Keratinocyte (primary cell): ENCODE measurements at regions not wholly inside any gene's neighbourhood (a gene's known extent, or its start where the extent isn't known, plus 50 kb on each side); places are given as distances from the start of the nearest gene placed in this dataset.

Source experiments
- DNase-seq: peaks from one replicate; pipeline ENCODE4 v3.0.0-alpha.2; 2011; ENCODE audit warnings: low read depth, missing footprints, low spot score
- FAIRE-seq: peaks from 2 replicates; lab custom pipeline; 2011; peaks lifted over from hg19 to GRCh38; lab: Jason Lieb, UNC
- H2AFZ ChIP-seq: 2 replicates; pipeline ENCODE4 v1.6.0; 2012; ENCODE audit warnings: low read length, control low read depth, inconsistent platforms; ENCODE audit not compliant: control insufficient read depth
- H3K27ac ChIP-seq: 2 replicates; pipeline ENCODE4 v1.5.1; 2011; ENCODE audit warnings: low read length; ENCODE audit not compliant: control insufficient read depth, insufficient read depth
- H3K27me3 ChIP-seq: 3 replicates; pipeline ENCODE4 v1.6.0; 2011; ENCODE audit warnings: low read length; ENCODE audit not compliant: control insufficient read depth, insufficient read depth; ENCODE audit errors: extremely low read depth
- H3K36me3 ChIP-seq, 2 experiments: 2 replicates in 1 of 2; 3 replicates in 1 of 2; pipeline ENCODE4 v1.5.1; 2011; ENCODE audit warnings: low read length in 2 of 2, mild to moderate bottlenecking in 1 of 2; ENCODE audit not compliant: control insufficient read depth in 2 of 2, insufficient read depth in 2 of 2; ENCODE audit errors: extremely low read depth in 1 of 2
- H3K4me1 ChIP-seq: 3 replicates; pipeline ENCODE4 v1.5.1; 2011; ENCODE audit warnings: low read length; ENCODE audit not compliant: control insufficient read depth, insufficient read depth; ENCODE audit errors: extremely low read depth
- H3K4me2 ChIP-seq: 3 replicates; pipeline ENCODE4 v1.6.0; 2011; ENCODE audit warnings: low read depth, low read length; ENCODE audit not compliant: control insufficient read depth, insufficient read depth; ENCODE audit errors: extremely low read depth
- H3K4me3 ChIP-seq, 3 experiments: fragments of 200-600 bp in 1 of 3; sonication (generic) in 1 of 3; 2 replicates in 2 of 3; 3 replicates in 1 of 3; pipeline ENCODE4 v1.5.1; 2011 to 2016; ENCODE audit warnings: low read length in 3 of 3, mild to moderate bottlenecking in 3 of 3, control low read depth in 2 of 3, inconsistent platforms in 1 of 3, low read depth in 1 of 3, mixed read lengths in 1 of 3, mixed run types in 1 of 3, moderate library complexity in 1 of 3; ENCODE audit not compliant: control insufficient read depth in 2 of 3, insufficient read depth in 2 of 3; ENCODE audit errors: extremely low read depth in 1 of 3
- H3K79me2 ChIP-seq: 2 replicates; pipeline ENCODE4 v1.6.0; 2012; ENCODE audit warnings: low read length; ENCODE audit not compliant: control insufficient read depth, insufficient read depth
- H3K9ac ChIP-seq: 3 replicates; pipeline ENCODE4 v1.6.0; 2011; ENCODE audit warnings: low read length; ENCODE audit not compliant: control insufficient read depth, insufficient read depth; ENCODE audit errors: extremely low read depth
- H3K9me1 ChIP-seq: 3 replicates; pipeline ENCODE4 v1.6.0; 2011; ENCODE audit warnings: low read length; ENCODE audit not compliant: control insufficient read depth, insufficient read depth; ENCODE audit errors: extremely low read depth
- H3K9me3 ChIP-seq: 2 replicates; pipeline ENCODE4 v1.5.1; 2012; ENCODE audit warnings: low read depth, low read length; ENCODE audit not compliant: control insufficient read depth
- H4K20me1 ChIP-seq: 3 replicates; pipeline ENCODE4 v1.6.0; 2011; ENCODE audit warnings: low read length; ENCODE audit not compliant: control insufficient read depth, insufficient read depth; ENCODE audit errors: extremely low read depth
- EZH2 ChIP-seq: IDR thresholded peaks from one replicate; pipeline ENCODE4 v1.6.1; 2012; ENCODE audit warnings: inconsistent platforms, mild to moderate bottlenecking, low read length, moderate library complexity
- dilution Hi-C: fragments of 300-500 bp; cut with MboI; formaldehyde crosslinking; loops from one replicate; pipeline ENCODE4 v1.7.0; 2020; ENCODE audit warnings: low sequenced_read_pairs; ENCODE audit not compliant: extremely low pct_ligation_motif_present
- TF ChIP-seq, protein P1 (sequence below), 3 experiments: IDR thresholded peaks in 1 of 3; conservative IDR thresholded peaks in 1 of 3; optimal IDR thresholded peaks in 1 of 3; 2 replicates in 2 of 3; 3 replicates in 1 of 3; pipeline versions ENCODE3 to v1.5.1; 2011; ENCODE audit warnings: low read length in 3 of 3, mild to moderate bottlenecking in 3 of 3, moderate library complexity in 2 of 3, control low read depth in 1 of 3, inconsistent platforms in 1 of 3; ENCODE audit not compliant: insufficient read depth in 2 of 3; ENCODE audit errors: extremely low read depth in 1 of 3

DNA sequence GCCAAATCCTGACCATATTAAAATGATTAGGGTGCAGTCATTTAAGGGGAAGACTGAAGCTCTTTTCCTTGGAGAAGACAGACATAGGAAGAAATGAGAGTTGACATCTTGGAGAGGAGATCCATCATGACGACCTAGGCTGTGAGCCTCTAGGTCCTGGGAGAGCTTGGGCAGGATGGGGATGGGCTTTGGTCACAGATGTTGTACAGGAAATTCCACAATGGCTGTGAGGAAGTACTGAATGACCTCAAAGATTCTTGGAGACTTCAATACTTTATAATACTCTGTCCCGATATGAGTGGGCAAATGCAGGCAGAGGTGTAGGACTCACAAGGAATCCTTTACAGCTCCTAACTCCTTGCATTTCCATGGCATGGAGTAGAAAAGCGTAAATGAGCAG, 204.9 kb upstream of the FRMD6 start:
- dilution Hi-C loops: no loop called here
- no peak for FAIRE-seq
- TF ChIP-seq, protein P1, sequence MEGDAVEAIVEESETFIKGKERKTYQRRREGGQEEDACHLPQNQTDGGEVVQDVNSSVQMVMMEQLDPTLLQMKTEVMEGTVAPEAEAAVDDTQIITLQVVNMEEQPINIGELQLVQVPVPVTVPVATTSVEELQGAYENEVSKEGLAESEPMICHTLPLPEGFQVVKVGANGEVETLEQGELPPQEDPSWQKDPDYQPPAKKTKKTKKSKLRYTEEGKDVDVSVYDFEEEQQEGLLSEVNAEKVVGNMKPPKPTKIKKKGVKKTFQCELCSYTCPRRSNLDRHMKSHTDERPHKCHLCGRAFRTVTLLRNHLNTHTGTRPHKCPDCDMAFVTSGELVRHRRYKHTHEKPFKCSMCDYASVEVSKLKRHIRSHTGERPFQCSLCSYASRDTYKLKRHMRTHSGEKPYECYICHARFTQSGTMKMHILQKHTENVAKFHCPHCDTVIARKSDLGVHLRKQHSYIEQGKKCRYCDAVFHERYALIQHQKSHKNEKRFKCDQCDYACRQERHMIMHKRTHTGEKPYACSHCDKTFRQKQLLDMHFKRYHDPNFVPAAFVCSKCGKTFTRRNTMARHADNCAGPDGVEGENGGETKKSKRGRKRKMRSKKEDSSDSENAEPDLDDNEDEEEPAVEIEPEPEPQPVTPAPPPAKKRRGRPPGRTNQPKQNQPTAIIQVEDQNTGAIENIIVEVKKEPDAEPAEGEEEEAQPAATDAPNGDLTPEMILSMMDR (optimal IDR thresholded peaks at IDR 0.05 in 1 of 3, IDR thresholded peaks at IDR 0.05 in 1 of 3, conservative IDR thresholded peaks at IDR 0.05 in 1 of 3; ENCODE audit: extremely low read depth in 1 of 3, insufficient read depth in 2 of 3, low read length in 3 of 3): no peak
- no peak for TF ChIP-seq EZH2

DNA sequence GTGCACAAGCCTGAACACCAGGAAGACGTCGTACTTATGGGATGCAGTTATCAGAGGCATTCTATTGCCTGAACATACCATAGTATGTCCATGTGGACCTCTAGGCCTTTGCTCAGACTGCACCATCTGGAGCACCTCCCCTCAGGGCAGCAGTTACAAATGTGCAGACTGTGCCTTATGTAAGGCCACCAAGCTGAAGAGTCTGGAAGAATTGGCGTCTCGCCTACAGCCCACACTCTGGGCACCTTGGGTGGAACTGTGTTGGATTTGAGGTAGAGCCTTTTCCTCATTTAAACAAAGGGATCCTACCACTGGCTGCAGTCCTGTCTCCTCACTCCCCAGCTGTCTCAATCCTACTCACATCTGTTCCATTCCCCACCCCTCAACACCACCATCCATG, 204.3 kb upstream of the FRMD6 start:
- H3K9me3 ChIP-seq: no peaks in the 10 kb centered on the region
- H3K9me1 ChIP-seq: no peaks in the 10 kb centered on the region
- peaks cover 36% of the 10 kb centered on the region for H3K4me1 ChIP-seq
- H3K27me3 ChIP-seq: no peaks in the 10 kb centered on the region
- H4K20me1 ChIP-seq: no peaks in the 10 kb centered on the region
- no peak for TF ChIP-seq EZH2
- TF ChIP-seq, protein P1 (optimal IDR thresholded peaks at IDR 0.05 in 1 of 3, IDR thresholded peaks at IDR 0.05 in 1 of 3, conservative IDR thresholded peaks at IDR 0.05 in 1 of 3; ENCODE audit: extremely low read depth in 1 of 3, insufficient read depth in 2 of 3, low read length in 3 of 3): no peak
- no peaks in the 10 kb centered on the region for H3K36me3 ChIP-seq
- DNase-seq: no peak
- dilution Hi-C loops: no loop called here
- H3K4me3 ChIP-seq: no peak overlapping the region
- no peak overlapping the region for H3K4me2 ChIP-seq
- H3K9ac ChIP-seq: no peak overlapping the region
- no peak overlapping the region for H2AFZ ChIP-seq
- H3K27ac ChIP-seq: no peak overlapping the region
- FAIRE-seq: no peak
- no peaks in the 10 kb centered on the region for H3K79me2 ChIP-seq

More for the DNA sequence above, 204.9 kb upstream of the FRMD6 start:
- no peaks in the 10 kb centered on the region for H3K36me3 ChIP-seq
- no peaks in the 10 kb centered on the region for H3K9me3 ChIP-seq
- no peak overlapping the region for H3K27ac ChIP-seq
- H2AFZ ChIP-seq: no peak overlapping the region
- no peak overlapping the region for H3K4me3 ChIP-seq
- no peaks in the 10 kb centered on the region for H4K20me1 ChIP-seq
- no peak for DNase-seq
- no peak overlapping the region for H3K9ac ChIP-seq
- no peaks in the 10 kb centered on the region for H3K9me1 ChIP-seq
- H3K27me3 ChIP-seq: no peaks in the 10 kb centered on the region
- peaks cover 42% of the 10 kb centered on the region for H3K4me1 ChIP-seq
- H3K79me2 ChIP-seq: no peaks in the 10 kb centered on the region
- no peak overlapping the region for H3K4me2 ChIP-seq
